CD4-positive, alpha-beta T cell (primary cell): ENCODE measurements at regions not wholly inside any gene's neighbourhood (a gene's known extent, or its start where the extent isn't known, plus 50 kb on each side); places are given as distances from the start of the nearest gene placed in this dataset.

Experiments used
- ATAC-seq: fragments of 200-7000 bp; cut with Tn5 transposase; one replicate; pipeline ENCODE4 v1.10.0; 2022; ENCODE audit warnings: mild to moderate bottlenecking; ENCODE audit not compliant: poor library complexity
- CTCF ChIA-PET: fragments of 350-600 bp; sonication (Branson Sonifier 250); formaldehyde crosslinking; loops from one replicate; lab custom pipeline; 2021; ENCODE audit warnings: antibody characterized with exemption, inconsistent platforms; lab: Charles Lee
- POLR2A ChIA-PET: fragments of 350-600 bp; sonication (Branson Sonifier 250); formaldehyde crosslinking; loops from one replicate; lab custom pipeline; 2021; ENCODE audit warnings: antibody characterized with exemption, inconsistent platforms; lab: Charles Lee
- DNase-seq, 14 experiments: peaks; one replicate each; pipeline ENCODE4 v3.0.0-alpha.2; 2013 to 2020; ENCODE audit warnings: mixed read lengths in 2 of 14
- H3K27ac ChIP-seq, 2 donors: one replicate each; pipeline versions ENCODE4 v1.5.1 to v1.7.0; 2013; ENCODE audit warnings: low read length in 2 of 2, low read depth in 1 of 2, mild to moderate bottlenecking in 1 of 2
- H3K27me3 ChIP-seq, 2 experiments: 1 replicate in 1 of 2; 2 replicates in 1 of 2; pipeline versions ENCODE4 v1.6.1 to v1.7.0; 2013; ENCODE audit warnings: low read length in 2 of 2, control low read depth in 1 of 2, mild to moderate bottlenecking in 1 of 2, moderate library complexity in 1 of 2; ENCODE audit not compliant: insufficient read depth in 2 of 2, control insufficient read depth in 1 of 2
- H3K36me3 ChIP-seq: one replicate; pipeline ENCODE4 v1.6.1; 2013; ENCODE audit warnings: low read length, control low read depth; ENCODE audit not compliant: insufficient read depth
- H3K4me1 ChIP-seq: one replicate; pipeline ENCODE4 v1.6.1; 2013; ENCODE audit warnings: low read length, control low read depth; ENCODE audit not compliant: insufficient read depth
- H3K4me3 ChIP-seq: one replicate; pipeline ENCODE4 v1.5.1; 2013; ENCODE audit warnings: mild to moderate bottlenecking, low read length, moderate library complexity
- H3K9me3 ChIP-seq, 2 experiments: 1 replicate in 1 of 2; 2 replicates in 1 of 2; pipeline versions ENCODE4 v1.6.1 to v1.7.0; 2013; ENCODE audit warnings: low read length in 2 of 2, mild to moderate bottlenecking in 2 of 2, control low read depth in 1 of 2, moderate library complexity in 1 of 2; ENCODE audit not compliant: control insufficient read depth in 1 of 2, insufficient read depth in 1 of 2
- H3K27ac Mint-ChIP-seq: one replicate; pipeline ENCODE4 v1.8.0; 2020; ENCODE audit warnings: mixed read lengths
- H3K27me3 Mint-ChIP-seq: one replicate; pipeline ENCODE4 v1.8.0; 2021; ENCODE audit warnings: mixed read lengths
- H3K36me3 Mint-ChIP-seq: one replicate; pipeline ENCODE4 v1.8.0; 2021; ENCODE audit warnings: low read depth, mixed read lengths
- H3K4me1 Mint-ChIP-seq: one replicate; pipeline ENCODE4 v1.8.0; 2021; ENCODE audit warnings: low read depth, mixed read lengths
- H3K4me3 Mint-ChIP-seq: one replicate; pipeline ENCODE4 v1.8.0; 2020; ENCODE audit warnings: mild to moderate bottlenecking, mixed read lengths
- H3K9me3 Mint-ChIP-seq: one replicate; pipeline ENCODE4 v1.8.0; 2020; ENCODE audit warnings: mixed read lengths
- intact Hi-C, 2 experiments: fragments of 100-400 bp; cut with DNase I in 1 of 2; cut with micrococcal nuclease in 1 of 2; formaldehyde crosslinking; loops; one replicate each; pipeline versions ENCODE4 v1.15.1 to v1.9.0; 2023 to 2025; cut with DNase I, micrococcal nuclease
- TF ChIP-seq, protein P1 (sequence below): fragments of 200-600 bp; IDR thresholded peaks from one replicate; pipeline ENCODE4 v1.8.0; 2022; ENCODE audit warnings: antibody characterized with exemption, mild to moderate bottlenecking

DNA sequence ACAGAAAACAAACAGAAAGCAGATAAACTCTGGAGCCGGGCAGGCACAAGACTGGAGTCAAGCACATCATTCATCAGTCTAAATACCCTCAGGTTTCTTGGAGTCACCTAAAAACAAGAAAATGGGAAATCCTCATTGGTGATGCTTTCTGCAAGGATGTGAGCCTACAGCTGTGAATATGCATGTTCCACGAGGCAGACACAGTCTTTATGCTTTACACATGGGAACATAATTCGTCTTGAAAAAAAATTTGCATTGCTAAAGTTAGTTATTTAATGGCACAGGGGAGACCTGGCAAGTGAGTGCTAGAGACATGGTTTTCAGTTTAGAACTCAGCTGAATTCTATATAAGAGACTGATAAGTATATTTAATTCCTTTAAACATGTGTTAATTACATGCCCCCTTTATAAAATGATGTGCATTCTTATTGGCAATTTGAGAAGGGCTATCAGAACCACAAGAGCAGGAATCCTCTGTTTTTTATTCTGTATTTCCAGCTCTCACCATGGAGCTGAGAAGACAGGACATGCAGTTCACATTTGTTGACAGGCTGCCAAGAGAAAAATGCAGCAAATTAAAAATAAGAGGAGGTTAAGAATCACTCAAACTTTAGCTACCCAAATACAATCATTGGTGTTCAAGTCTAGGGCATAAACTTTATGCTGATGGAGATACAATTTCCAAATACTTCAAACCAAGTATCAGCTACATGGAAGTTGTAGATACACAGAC is 438.0 kb upstream of the MPDZ start:
- Mint-ChIP-seq H3K36me3 (no peaks in the 10 kb centered on the region), H3K4me1 (no peaks in the 10 kb centered on the region), H3K27ac (no peak overlapping the region), H3K4me3 (no peak overlapping the region), H3K9me3 (peaks cover 9% of the 10 kb centered on the region), H3K27me3 (no peaks in the 10 kb centered on the region)
- no peak for DNase-seq
- Histone ChIP-seq H3K4me1 (no peaks in the 10 kb centered on the region), H3K27ac (no peak overlapping the region), H3K4me3 (no peak overlapping the region), H3K27me3 (no peaks in the 10 kb centered on the region), H3K36me3 (no peaks in the 10 kb centered on the region), H3K9me3 (no peaks in the 10 kb centered on the region)
- CTCF ChIA-PET: no interaction called here
- ATAC-seq: no peak
- POLR2A ChIA-PET: no interaction called here
- TF ChIP-seq, protein P1, sequence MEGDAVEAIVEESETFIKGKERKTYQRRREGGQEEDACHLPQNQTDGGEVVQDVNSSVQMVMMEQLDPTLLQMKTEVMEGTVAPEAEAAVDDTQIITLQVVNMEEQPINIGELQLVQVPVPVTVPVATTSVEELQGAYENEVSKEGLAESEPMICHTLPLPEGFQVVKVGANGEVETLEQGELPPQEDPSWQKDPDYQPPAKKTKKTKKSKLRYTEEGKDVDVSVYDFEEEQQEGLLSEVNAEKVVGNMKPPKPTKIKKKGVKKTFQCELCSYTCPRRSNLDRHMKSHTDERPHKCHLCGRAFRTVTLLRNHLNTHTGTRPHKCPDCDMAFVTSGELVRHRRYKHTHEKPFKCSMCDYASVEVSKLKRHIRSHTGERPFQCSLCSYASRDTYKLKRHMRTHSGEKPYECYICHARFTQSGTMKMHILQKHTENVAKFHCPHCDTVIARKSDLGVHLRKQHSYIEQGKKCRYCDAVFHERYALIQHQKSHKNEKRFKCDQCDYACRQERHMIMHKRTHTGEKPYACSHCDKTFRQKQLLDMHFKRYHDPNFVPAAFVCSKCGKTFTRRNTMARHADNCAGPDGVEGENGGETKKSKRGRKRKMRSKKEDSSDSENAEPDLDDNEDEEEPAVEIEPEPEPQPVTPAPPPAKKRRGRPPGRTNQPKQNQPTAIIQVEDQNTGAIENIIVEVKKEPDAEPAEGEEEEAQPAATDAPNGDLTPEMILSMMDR: no peak
- intact Hi-C loops: no loop called here

DNA sequence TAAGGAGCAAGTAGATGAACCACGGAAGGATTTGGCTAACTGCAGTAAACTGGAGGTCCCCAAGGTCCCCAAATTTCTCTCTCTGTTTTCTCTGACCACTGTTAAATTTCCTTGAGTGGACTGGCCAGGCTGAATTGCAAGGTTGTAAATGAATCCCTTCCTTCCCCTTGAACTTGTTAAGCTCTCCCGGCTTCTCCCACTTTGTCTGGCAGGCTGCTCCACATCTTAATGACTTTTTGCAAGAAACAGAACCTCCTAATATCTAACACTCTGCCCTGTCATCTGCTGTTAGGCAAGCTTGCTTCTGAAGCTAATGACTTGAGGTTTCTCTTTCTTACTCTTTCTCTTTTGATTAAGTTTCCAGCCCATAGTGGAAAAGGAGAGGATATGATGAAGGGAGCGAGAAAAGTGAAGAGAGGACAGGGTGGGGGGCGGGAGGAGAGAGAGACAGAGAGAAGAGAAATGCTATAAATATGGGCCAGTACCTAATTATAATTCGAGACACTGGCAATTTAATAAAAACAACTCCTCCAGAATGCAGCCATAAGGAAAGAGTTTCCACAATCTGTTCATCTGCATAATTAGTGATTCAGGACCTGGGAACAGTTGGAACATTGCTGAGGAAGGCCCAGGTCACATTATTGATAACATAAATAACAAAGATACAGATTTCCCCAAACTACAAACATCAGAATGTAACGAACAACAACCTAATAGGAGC is 437.3 kb upstream of the MPDZ start:
- Mint-ChIP-seq H3K27me3 (no peaks in the 10 kb centered on the region), H3K27ac (no peak overlapping the region), H3K4me1 (no peaks in the 10 kb centered on the region), H3K9me3 (peaks cover 9% of the 10 kb centered on the region), H3K4me3 (no peak overlapping the region), H3K36me3 (no peaks in the 10 kb centered on the region)
- ATAC-seq (no peak), DNase-seq (no peak)
- Histone ChIP-seq H3K4me1 (no peaks in the 10 kb centered on the region), H3K27me3 (no peaks in the 10 kb centered on the region), H3K36me3 (no peaks in the 10 kb centered on the region), H3K4me3 (no peak overlapping the region), H3K27ac (no peak overlapping the region), H3K9me3 (no peaks in the 10 kb centered on the region)
- intact Hi-C loops: no loop called here
- ChIA-PET CTCF (no interaction called here), POLR2A (interaction anchor here (0.6 kb wide), 1 partner anchor 411 kb away, joined by 3 read pairs; no protein-coding TSS in a partner anchor)
- TF ChIP-seq, protein P1: no peak

DNA sequence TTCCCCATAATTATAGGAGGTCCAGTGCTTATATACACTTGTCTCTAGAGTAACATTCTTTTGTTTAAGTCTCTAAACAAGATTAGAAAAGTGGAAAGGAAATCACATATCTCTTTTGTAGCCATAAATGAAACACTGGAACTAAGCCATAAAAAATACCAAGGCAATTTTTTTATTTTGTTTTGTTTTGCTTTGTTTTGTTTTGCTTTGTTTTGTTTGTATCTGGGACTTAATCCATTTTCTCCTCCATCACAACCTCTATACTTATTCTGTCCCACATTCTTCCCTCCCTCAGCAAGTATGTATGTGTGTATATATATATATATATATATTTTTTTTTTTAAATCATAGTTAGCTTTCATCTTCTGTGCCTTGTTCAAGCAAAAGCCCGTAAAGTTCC is 436.6 kb upstream of the MPDZ start:
- Histone ChIP-seq H3K27me3 (no peaks in the 10 kb centered on the region), H3K36me3 (no peaks in the 10 kb centered on the region), H3K27ac (no peak overlapping the region), H3K4me3 (no peak overlapping the region), H3K9me3 (no peaks in the 10 kb centered on the region), H3K4me1 (no peaks in the 10 kb centered on the region)
- TF ChIP-seq, protein P1: no peak
- no peak for DNase-seq
- no peak overlapping the region for H3K27ac Mint-ChIP-seq
- CTCF ChIA-PET: no interaction called here
- H3K36me3 Mint-ChIP-seq: no peaks in the 10 kb centered on the region
- H3K4me3 Mint-ChIP-seq: no peak overlapping the region
- no peak for ATAC-seq
- POLR2A ChIA-PET: no interaction called here
- no peaks in the 10 kb centered on the region for H3K27me3 Mint-ChIP-seq
- intact Hi-C loops: no loop called here
- no peaks in the 10 kb centered on the region for H3K4me1 Mint-ChIP-seq
- H3K9me3 Mint-ChIP-seq: peaks cover 9% of the 10 kb centered on the region
